A549 (cell line): ENCODE measurements at regions not wholly inside any gene's neighbourhood (a gene's known extent, or its start where the extent isn't known, plus 50 kb on each side); places are given as distances from the start of the nearest gene placed in this dataset.

Source experiments
- ATAC-seq, 2 experiments: fragments of 200-7000 bp in 1 of 2; fragments of >200 bp in 1 of 2; cut with Nextera tagmentation in 1 of 2; cut with Tn5 transposase in 1 of 2; 3 replicates each; pipeline versions ENCODE4 v1.8.0 to v1.9.1; 2018 to 2020; ENCODE audit warnings: mild to moderate bottlenecking in 1 of 2, moderate library complexity in 1 of 2
- CTCF ChIA-PET: fragments of 300-600 bp; sonication (Branson Sonifier 250); formaldehyde crosslinking; extraction: SDS; loops from one replicate; lab custom pipeline; 2021; ENCODE audit warnings: antibody characterized with exemption, inconsistent platforms; lab: Yijun Ruan, JAX
- POLR2A ChIA-PET: fragments of 350-600 bp; formaldehyde crosslinking; extraction: SDS; loops from one replicate; lab custom pipeline; 2021; ENCODE audit warnings: antibody characterized with exemption, inconsistent platforms; lab: Yijun Ruan, JAX
- DNase-seq, 2 experiments: peaks; one replicate each; pipeline versions ENCODE4 v3.0.0 to v3.0.0-alpha.2; 2011 to 2016; ENCODE audit warnings: low read depth in 1 of 2, low spot score in 1 of 2
- FAIRE-seq: peaks from 2 replicates; lab custom pipeline; 2011; peaks lifted over from hg19 to GRCh38; lab: Jason Lieb, UNC
- H3K27ac ChIP-seq, 2 experiments: fragments of >200 bp; sonication (Bioruptor Twin); formaldehyde crosslinking; 3 replicates each; pipeline ENCODE4 v1.5.1; 2016 to 2017
- H3K4me1 ChIP-seq: fragments of >200 bp; sonication (Bioruptor Twin); formaldehyde crosslinking; 3 replicates; pipeline ENCODE4 v1.6.1; 2016
- H3K4me2 ChIP-seq: fragments of >200 bp; sonication (Bioruptor Twin); formaldehyde crosslinking; 3 replicates; pipeline ENCODE4 v1.6.1; 2016
- H3K4me3 ChIP-seq: fragments of >200 bp; sonication (Bioruptor Twin); formaldehyde crosslinking; 3 replicates; pipeline ENCODE4 v1.5.1; 2016
- H3K9me3 ChIP-seq: fragments of >200 bp; sonication (Bioruptor Twin); formaldehyde crosslinking; 3 replicates; pipeline ENCODE4 v1.6.1; 2016
- BHLHE40 ChIP-seq: IDR thresholded peaks from 2 replicates; pipeline ENCODE4 v1.6.1; 2012; ENCODE audit warnings: low read depth, low read length, inconsistent platforms
- CBX2 ChIP-seq: fragments of 200-600 bp; sonication (generic); IDR thresholded peaks from 2 replicates; pipeline ENCODE4 v1.6.1; 2016; ENCODE audit warnings: low read depth, mild to moderate bottlenecking, borderline replicate concordance
- CHD2 ChIP-seq: fragments of 150-350 bp; IDR thresholded peaks from 2 replicates; pipeline ENCODE4 v1.6.1; 2014; ENCODE audit warnings: low read length; ENCODE audit not compliant: partially characterized antibody
- CHD4 ChIP-seq: fragments of 200-600 bp; sonication (generic); IDR thresholded peaks from 2 replicates; pipeline ENCODE4 v1.6.1; 2016; ENCODE audit warnings: antibody characterized with exemption, mild to moderate bottlenecking, borderline replicate concordance
- EHMT2 ChIP-seq: fragments of 200-600 bp; sonication (generic); IDR thresholded peaks from 2 replicates; pipeline ENCODE4 v1.6.1; 2016; ENCODE audit warnings: antibody characterized with exemption, low read depth, mild to moderate bottlenecking, moderate library complexity
- EP300 ChIP-seq, 2 experiments: fragments of >200 bp; sonication (Bioruptor Twin); formaldehyde crosslinking; IDR thresholded peaks; 2 replicates in 1 of 2; 3 replicates in 1 of 2; pipeline ENCODE4 v1.6.1; 2016 to 2017
- FOSB ChIP-seq: fragments of 250-450 bp; sonication (Bioruptor Pico); IDR thresholded peaks from 2 replicates; pipeline ENCODE4 v1.5.0; 2020; ENCODE audit warnings: mild to moderate bottlenecking, moderate library complexity
- FOSL2 ChIP-seq, 2 experiments: fragments of 450-650 bp in 1 of 2; fragments of >200 bp in 1 of 2; sonication (Bioruptor Twin) in 1 of 2; formaldehyde crosslinking; IDR thresholded peaks; 2 replicates each; pipeline versions ENCODE4 v1.5.0 to v1.6.1; 2016 to 2020; ENCODE audit warnings: mild to moderate bottlenecking in 1 of 2, moderate library complexity in 1 of 2
- JUN ChIP-seq, 2 experiments: fragments of >200 bp; sonication (Bioruptor Twin); formaldehyde crosslinking; IDR thresholded peaks; 2 replicates in 1 of 2; 3 replicates in 1 of 2; pipeline ENCODE4 v1.6.1; 2016 to 2017
- MAFK ChIP-seq: fragments of 450-650 bp; IDR thresholded peaks from 2 replicates; pipeline ENCODE4 v1.6.1; 2014; ENCODE audit not compliant: partially characterized antibody
- PHF8 ChIP-seq: fragments of 200-600 bp; sonication (generic); IDR thresholded peaks from 2 replicates; pipeline ENCODE4 v1.6.1; 2016; ENCODE audit warnings: low read depth, mild to moderate bottlenecking, antibody characterized with exemption, moderate library complexity, borderline replicate concordance
- POLR2AphosphoS2 ChIP-seq: conservative IDR thresholded peaks from 2 replicates; pipeline ENCODE4 v1.6.1; 2012; ENCODE audit warnings: low read length, improper control_type of control experiment, inconsistent platforms
- RAD21 ChIP-seq, 2 experiments: fragments of >200 bp in 1 of 2; sonication (Bioruptor Twin) in 1 of 2; formaldehyde crosslinking in 1 of 2; IDR thresholded peaks in 1 of 2; conservative IDR thresholded peaks in 1 of 2; 2 replicates in 1 of 2; 3 replicates in 1 of 2; pipeline ENCODE4 v1.6.1; 2012 to 2018; ENCODE audit warnings: inconsistent platforms in 1 of 2
- RCOR1 ChIP-seq: fragments of 150-350 bp; IDR thresholded peaks from 2 replicates; pipeline ENCODE4 v1.6.1; 2014; ENCODE audit warnings: antibody characterized with exemption, low read length, low read depth
- RFX5 ChIP-seq: fragments of 450-650 bp; IDR thresholded peaks from 2 replicates; pipeline ENCODE4 v1.7.1; 2014; ENCODE audit warnings: antibody characterized with exemption, mild to moderate bottlenecking, moderate library complexity
- ZFP36 ChIP-seq: fragments of 450-650 bp; IDR thresholded peaks from 2 replicates; pipeline ENCODE4 v1.6.1; 2014; ENCODE audit warnings: borderline replicate concordance; ENCODE audit not compliant: partially characterized antibody
- ZNF302 ChIP-seq: fragments of 250-450 bp; sonication (Bioruptor Pico); IDR thresholded peaks from 2 replicates; pipeline ENCODE4 v1.9.0; 2021; ENCODE audit warnings: inconsistent platforms, mild to moderate bottlenecking, moderate library complexity
- WGBS: methylation state at CpG from one replicate; pipeline ENCODE4 v1.1.6; 2017; ENCODE audit errors: missing lambda C conversion rate; 5-methylcytosine and 5-hydroxymethylcytosine counted together
- TF ChIP-seq, protein P1 (sequence below): fragments of >200 bp; sonication (Bioruptor Twin); formaldehyde crosslinking; IDR thresholded peaks from 3 replicates; pipeline ENCODE4 v1.5.1; 2016
- TF ChIP-seq, protein P2 (sequence below): fragments of 200-600 bp; sonication (generic); IDR thresholded peaks from 2 replicates; pipeline ENCODE4 v1.6.1; 2016; ENCODE audit warnings: antibody characterized with exemption, mild to moderate bottlenecking, moderate library complexity
- TF ChIP-seq, protein P3 (sequence below): IDR thresholded peaks from 2 replicates; pipeline ENCODE4 v1.6.1; 2012
- TF ChIP-seq, protein P4 (sequence below): fragments of 250-450 bp; sonication (Bioruptor Pico); IDR thresholded peaks from 2 replicates; pipeline ENCODE4 v1.5.0; 2021; ENCODE audit warnings: mild to moderate bottlenecking, moderate library complexity, borderline replicate concordance

DNA sequence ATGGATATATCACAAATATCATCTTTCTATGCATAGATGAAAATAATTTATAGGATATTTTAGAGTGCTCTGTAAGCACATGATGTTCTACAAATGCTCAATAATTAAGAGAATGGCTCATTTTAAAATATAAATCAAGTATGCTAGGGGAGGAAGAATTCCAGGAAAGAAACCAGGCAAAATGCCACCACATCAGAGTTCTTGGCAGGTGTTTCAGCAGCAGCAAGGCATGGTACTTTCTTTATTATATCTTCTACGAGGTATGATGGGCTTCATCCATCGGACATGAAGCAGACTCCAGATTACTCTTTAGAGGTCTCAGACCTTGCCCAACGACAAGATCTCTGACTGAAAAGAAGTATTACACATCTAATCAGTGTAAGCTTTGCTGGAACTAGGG lies 316.3 kb upstream of the ARRDC3 start:
- H3K9me3 ChIP-seq, result no peaks in the 10 kb centered on the region
- no peak for FAIRE-seq
- H3K4me3 ChIP-seq, result no peak overlapping the region
- H3K27ac ChIP-seq, result no peak overlapping the region
- DNase-seq, result no peak
- H3K4me1 ChIP-seq, result no peaks in the 10 kb centered on the region
- POLR2A ChIA-PET, result no interaction called here
- no peak for ATAC-seq
- WGBS, result 50% methylated on average over 3 of the region's 3 CpGs
- TF ChIP-seq MAFK, result no peak
- no peak for TF ChIP-seq CHD2
- TF ChIP-seq, protein P1, sequence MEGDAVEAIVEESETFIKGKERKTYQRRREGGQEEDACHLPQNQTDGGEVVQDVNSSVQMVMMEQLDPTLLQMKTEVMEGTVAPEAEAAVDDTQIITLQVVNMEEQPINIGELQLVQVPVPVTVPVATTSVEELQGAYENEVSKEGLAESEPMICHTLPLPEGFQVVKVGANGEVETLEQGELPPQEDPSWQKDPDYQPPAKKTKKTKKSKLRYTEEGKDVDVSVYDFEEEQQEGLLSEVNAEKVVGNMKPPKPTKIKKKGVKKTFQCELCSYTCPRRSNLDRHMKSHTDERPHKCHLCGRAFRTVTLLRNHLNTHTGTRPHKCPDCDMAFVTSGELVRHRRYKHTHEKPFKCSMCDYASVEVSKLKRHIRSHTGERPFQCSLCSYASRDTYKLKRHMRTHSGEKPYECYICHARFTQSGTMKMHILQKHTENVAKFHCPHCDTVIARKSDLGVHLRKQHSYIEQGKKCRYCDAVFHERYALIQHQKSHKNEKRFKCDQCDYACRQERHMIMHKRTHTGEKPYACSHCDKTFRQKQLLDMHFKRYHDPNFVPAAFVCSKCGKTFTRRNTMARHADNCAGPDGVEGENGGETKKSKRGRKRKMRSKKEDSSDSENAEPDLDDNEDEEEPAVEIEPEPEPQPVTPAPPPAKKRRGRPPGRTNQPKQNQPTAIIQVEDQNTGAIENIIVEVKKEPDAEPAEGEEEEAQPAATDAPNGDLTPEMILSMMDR, result no peak
- no peak for TF ChIP-seq RAD21 (conservative IDR thresholded peaks at IDR 0.05 in 1 of 2, IDR thresholded peaks at IDR 0.05 in 1 of 2)
- TF ChIP-seq EP300 (IDR thresholded peaks at IDR 0.05), result no peak
- TF ChIP-seq RCOR1, result no peak
- TF ChIP-seq, all 56 proteins: peak for 0
- CTCF ChIA-PET, result no interaction called here
- H3K4me2 ChIP-seq, result no peak overlapping the region

DNA sequence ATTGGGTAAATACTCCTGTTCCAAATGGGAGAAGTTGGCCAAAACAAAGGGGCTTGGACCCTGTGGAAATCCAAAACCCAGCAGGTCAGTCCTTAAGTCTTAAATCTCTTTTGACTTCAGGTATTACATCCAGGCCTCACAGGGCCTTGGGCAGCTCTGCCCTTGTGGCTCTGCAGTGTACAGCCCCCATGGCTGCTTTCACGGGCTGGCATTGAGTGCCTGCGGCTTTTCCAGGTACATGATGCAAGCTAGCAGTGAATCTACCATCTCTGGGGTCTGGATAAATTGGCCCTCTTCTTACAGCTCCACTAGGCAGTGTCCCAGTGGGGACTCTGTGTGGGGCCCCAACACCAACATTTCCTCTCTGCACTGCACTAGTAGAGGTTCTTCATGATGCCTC lies 308.5 kb upstream of the ARRDC3 start:
- DNase-seq (no peak), FAIRE-seq (no peak), ATAC-seq (no peak)
- TF ChIP-seq, protein P2, sequence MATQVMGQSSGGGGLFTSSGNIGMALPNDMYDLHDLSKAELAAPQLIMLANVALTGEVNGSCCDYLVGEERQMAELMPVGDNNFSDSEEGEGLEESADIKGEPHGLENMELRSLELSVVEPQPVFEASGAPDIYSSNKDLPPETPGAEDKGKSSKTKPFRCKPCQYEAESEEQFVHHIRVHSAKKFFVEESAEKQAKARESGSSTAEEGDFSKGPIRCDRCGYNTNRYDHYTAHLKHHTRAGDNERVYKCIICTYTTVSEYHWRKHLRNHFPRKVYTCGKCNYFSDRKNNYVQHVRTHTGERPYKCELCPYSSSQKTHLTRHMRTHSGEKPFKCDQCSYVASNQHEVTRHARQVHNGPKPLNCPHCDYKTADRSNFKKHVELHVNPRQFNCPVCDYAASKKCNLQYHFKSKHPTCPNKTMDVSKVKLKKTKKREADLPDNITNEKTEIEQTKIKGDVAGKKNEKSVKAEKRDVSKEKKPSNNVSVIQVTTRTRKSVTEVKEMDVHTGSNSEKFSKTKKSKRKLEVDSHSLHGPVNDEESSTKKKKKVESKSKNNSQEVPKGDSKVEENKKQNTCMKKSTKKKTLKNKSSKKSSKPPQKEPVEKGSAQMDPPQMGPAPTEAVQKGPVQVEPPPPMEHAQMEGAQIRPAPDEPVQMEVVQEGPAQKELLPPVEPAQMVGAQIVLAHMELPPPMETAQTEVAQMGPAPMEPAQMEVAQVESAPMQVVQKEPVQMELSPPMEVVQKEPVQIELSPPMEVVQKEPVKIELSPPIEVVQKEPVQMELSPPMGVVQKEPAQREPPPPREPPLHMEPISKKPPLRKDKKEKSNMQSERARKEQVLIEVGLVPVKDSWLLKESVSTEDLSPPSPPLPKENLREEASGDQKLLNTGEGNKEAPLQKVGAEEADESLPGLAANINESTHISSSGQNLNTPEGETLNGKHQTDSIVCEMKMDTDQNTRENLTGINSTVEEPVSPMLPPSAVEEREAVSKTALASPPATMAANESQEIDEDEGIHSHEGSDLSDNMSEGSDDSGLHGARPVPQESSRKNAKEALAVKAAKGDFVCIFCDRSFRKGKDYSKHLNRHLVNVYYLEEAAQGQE, result no peak
- TF ChIP-seq EP300 (IDR thresholded peaks at IDR 0.05) (no peak), BHLHE40 (no peak), POLR2AphosphoS2 (no peak), ZNF302 (no peak), CHD4 (no peak), RFX5 (no peak), EHMT2 (no peak), JUN (IDR thresholded peaks at IDR 0.05) (no peak), ZFP36 (no peak), PHF8 (no peak)
- TF ChIP-seq, protein P3, sequence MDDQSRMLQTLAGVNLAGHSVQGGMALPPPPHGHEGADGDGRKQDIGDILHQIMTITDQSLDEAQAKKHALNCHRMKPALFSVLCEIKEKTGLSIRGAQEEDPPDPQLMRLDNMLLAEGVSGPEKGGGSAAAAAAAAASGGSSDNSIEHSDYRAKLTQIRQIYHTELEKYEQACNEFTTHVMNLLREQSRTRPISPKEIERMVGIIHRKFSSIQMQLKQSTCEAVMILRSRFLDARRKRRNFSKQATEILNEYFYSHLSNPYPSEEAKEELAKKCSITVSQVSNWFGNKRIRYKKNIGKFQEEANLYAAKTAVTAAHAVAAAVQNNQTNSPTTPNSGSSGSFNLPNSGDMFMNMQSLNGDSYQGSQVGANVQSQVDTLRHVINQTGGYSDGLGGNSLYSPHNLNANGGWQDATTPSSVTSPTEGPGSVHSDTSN, result no peak
- Histone ChIP-seq H3K4me2 (no peak overlapping the region), H3K27ac (no peak overlapping the region), H3K4me3 (no peak overlapping the region), H3K4me1 (no peaks in the 10 kb centered on the region), H3K9me3 (no peaks in the 10 kb centered on the region)
- POLR2A ChIA-PET, result no interaction called here
- 35% methylated on average over 2 of the region's 2 CpGs for WGBS
- CTCF ChIA-PET, result no interaction called here

DNA sequence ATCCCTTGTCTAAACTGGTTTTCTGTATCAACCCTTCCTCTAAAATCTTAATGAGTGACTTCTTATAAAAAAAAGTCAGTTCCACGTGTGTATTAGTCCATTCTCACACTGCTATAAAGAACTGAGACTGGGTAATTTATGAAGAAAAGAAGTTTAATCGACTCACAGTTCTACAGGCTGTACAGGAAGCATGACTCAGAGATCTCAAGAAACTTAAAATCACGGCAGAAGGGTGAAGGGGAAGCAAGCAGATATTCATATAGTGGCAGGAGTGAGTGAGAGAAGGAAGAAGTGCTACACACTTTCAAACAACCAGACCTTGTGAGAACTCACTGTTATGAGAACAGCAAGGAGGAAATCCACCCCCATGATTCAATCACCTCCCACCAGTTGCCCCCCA lies 307.8 kb upstream of the ARRDC3 start:
- FAIRE-seq (no peak), ATAC-seq (no peak), DNase-seq (no peak)
- H3K27ac ChIP-seq, result no peak overlapping the region
- H3K9me3 ChIP-seq, result no peaks in the 10 kb centered on the region
- TF ChIP-seq, protein P4, sequence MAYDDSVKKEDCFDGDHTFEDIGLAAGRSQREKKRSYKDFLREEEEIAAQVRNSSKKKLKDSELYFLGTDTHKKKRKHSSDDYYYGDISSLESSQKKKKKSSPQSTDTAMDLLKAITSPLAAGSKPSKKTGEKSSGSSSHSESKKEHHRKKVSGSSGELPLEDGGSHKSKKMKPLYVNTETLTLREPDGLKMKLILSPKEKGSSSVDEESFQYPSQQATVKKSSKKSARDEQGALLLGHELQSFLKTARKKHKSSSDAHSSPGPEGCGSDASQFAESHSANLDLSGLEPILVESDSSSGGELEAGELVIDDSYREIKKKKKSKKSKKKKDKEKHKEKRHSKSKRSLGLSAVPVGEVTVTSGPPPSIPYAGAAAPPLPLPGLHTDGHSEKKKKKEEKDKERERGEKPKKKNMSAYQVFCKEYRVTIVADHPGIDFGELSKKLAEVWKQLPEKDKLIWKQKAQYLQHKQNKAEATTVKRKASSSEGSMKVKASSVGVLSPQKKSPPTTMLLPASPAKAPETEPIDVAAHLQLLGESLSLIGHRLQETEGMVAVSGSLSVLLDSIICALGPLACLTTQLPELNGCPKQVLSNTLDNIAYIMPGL (CRISPR knock-in tag), result no peak
- TF ChIP-seq FOSL2 (IDR thresholded peaks at IDR 0.05) (no peak), FOSL2 (CRISPR knock-in tag; IDR thresholded peaks at IDR 0.05) (no peak), FOSB (no peak), CBX2 (no peak), RAD21 (conservative IDR thresholded peaks at IDR 0.05 in 1 of 2, IDR thresholded peaks at IDR 0.05 in 1 of 2) (no peak), CHD2 (no peak)
- H3K4me2 ChIP-seq, result no peak overlapping the region
- H3K4me3 ChIP-seq, result no peak overlapping the region
- CTCF ChIA-PET, result no interaction called here
- POLR2A ChIA-PET, result no interaction called here
- H3K4me1 ChIP-seq, result no peaks in the 10 kb centered on the region
- WGBS, result 23% methylated on average over 3 of the region's 3 CpGs
